HG03139 (cell line): ENCODE measurements at regions not wholly inside any gene's neighbourhood (a gene's known extent, or its start where the extent isn't known, plus 50 kb on each side); places are given as distances from the start of the nearest gene placed in this dataset.

Experiments used
- ATAC-seq: cut with Tn5 transposase; IDR thresholded peaks from one replicate; pipeline ENCODE4 v1.9.1; 2021; ENCODE audit not compliant: unreplicated experiment

DNA sequence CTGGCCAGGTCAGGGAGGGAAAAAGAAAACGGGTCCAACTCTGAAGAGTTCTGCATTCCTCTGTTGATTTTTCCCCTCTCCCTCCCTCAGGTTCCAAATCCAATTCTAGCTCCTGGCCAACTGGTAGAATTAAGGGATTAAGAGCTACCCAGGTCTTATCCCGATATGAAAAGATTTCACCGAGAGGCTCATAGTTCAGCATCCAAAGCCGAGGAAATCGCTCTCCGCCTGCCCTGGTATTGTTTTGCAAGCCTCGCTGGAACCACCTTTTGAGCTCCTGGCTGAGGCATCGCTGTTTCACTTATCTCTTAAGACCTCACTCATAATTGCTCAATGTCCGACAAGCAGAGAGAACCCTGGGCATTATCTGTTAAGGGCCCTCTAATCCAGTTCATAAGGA, 180.4 kb downstream of the URI1 start:
- ATAC-seq, result no peak

DNA sequence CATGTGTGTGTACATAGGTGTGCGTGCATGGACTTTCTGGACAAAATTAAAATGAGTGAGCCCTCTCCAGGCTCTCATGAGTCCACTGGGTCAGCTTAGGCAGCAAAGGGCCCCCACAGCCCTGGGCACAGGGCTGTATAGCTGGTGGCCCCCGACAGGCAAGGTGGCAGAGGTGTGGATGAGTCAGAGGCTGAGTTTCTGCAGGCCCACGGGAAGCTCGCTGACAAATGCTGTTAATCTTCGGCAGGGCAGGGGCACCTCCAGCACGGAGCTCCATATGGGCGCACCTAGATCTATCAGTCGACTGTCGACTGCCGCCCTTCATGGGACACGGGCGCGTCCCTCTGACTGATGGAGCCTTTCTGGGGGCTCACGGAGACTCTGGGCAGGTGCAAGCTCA, 181.1 kb downstream of the URI1 start:
- ATAC-seq, result no peak

DNA sequence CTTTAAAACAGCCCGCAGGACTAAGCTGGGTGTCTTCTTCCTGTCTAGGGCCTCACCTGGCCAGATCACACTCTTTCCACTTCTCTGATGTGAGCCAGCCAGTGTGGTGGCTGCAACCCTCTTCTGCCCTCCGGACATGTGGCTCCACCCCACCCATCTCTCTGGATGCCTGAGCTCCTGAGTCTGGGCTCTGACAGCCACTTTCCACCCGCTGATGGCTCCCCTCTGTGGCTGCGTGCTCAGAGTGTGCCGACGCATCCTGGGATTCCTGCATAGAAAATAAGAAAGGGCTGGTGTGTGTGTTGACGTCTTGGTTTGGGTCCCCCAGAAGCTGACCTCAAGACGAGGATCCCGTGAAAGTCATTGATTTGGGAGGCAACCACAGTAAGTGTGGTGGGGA, 181.6 kb downstream of the URI1 start:
- ATAC-seq, result no peak

DNA sequence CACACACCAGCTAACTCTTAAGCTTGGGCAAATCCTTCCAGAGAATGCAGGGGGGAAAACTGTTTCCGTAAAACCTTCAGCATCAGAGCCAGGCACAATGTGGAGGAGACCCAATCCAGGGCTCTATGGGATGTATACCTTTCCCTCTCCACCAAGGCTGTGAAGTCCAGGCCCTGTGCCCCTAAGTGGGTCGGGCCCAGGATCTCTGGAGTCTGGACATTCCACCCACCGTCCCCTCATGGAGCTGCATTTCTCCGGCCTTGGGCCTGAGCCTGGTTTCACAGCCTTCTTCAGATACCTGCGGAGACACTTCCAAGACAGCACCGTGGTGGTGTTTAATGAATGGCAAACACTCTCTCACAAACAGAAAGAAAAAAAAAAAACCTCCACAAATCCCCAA, 186.2 kb downstream of the URI1 start:
- no peak for ATAC-seq

DNA sequence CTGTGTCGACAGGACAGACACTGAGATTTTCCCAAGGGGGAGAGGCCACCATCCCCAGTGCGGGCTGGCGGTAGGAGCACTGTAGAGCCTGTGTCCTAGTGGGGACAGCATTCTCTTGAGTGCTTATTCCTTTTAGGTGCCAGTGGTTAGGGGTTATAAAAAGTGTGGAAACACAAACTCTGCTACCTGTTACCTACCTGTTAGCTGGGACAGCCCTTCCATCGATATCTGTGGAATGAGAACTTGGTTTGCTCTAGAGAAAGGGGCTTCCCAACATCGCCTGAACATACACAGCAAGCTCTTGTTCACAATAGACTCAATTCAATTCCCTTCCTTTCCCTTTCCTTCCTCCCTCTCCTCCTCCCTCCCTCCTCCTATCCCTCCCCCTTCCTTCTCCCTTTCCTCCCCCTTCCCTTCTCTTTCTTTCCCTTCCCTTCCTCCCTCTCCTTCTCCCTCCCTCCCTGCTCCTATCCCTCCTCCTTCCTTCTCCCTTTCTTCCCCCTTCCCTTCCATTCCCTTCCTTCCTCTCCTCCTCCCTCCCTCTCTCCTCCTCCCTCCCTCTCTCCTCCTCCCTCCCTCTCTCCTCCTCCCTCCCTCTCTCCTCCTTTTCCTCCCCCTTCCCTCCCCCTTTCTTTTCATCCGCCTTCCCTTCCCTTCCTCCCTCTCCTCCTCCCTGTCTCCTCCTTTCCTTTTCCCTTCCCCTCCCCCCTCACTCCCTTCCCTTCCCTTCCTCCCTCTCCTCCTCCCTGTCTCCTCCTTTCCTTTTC, 188.5 kb downstream of the URI1 start:
- no peak for ATAC-seq

DNA sequence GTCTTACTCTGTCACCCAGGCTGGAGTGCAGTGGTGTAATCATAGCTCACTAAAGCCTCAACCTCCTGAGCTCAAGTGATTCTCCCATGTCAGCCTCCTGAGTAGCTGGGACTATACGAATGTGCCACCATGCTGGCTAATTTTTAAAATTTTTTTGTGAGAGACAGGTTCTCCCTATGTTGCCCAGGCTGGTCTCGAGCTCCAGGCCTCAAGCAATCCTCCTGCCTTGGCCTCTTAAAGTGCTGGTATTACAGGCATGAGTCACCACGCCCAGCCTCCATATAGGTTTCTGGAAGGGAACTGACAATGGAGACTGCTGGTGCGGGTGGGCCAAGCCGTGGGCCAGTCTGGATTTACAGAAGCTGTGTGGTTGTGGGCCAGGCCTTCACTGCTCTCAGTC, 189.2 kb downstream of the URI1 start:
- no peak for ATAC-seq

DNA sequence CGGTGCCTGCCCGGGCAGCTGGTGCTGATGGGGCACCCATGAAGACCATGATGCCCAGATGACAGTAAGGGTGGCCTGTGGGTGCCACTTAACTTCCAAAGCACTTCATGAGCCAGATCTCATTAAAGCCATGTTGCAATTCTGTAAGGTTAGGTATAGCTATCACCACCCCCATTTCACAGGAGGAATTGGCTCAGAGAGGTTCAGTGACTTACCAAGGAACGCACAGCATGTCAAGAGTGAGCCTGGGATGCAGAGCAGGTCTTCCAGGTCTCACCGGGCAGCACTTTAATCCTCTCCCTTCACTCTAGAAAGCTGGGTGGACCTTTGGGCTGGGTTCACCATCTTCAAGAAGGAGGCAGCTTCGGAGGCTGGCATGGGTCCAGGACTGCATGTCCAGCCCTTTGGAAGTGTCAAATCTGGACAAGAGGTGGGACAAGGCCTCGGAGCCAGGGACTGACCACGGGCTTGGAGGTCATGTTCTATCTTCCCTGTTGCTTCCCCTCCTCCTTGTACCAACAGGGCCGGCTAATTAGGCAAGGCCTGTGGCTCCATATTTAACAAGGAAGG, 189.8 kb downstream of the URI1 start:
- no peak for ATAC-seq

DNA sequence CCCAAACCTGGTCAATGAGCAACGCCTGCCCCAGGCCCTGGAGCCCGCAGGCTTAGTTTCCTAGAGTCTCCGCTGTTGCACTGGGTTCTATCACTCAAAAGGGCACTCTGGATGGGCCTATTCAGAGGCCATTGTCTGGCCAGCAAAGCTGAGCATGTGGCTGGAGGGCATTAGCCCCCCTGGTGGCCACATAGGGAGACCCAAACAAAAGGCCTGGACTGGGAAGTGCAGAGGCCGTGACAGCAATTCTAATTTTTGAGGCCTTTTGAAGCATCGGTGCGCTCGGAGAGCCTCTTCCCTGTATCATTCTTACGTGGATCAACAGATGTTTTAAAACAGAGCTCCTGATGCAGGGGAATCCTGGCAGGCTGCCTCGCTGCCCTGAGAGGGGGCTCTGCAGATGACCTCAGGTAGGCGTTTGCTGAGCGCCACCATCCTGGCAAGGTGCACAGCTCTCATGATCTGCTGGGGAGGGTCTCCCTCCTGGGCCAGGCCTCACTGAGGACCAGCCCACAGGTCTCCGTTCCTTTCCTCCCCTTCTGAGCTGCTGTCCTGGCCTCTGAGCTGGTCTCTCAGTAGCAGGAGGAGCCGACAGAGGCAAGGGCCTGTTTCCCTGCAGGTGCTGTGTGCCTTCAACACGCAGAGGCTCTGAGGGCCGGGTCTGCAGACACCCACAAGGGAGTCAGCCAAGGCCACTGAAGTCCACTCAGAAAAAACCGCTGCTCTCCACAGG, 190.5 kb downstream of the URI1 start:
- ATAC-seq, result no peak

DNA sequence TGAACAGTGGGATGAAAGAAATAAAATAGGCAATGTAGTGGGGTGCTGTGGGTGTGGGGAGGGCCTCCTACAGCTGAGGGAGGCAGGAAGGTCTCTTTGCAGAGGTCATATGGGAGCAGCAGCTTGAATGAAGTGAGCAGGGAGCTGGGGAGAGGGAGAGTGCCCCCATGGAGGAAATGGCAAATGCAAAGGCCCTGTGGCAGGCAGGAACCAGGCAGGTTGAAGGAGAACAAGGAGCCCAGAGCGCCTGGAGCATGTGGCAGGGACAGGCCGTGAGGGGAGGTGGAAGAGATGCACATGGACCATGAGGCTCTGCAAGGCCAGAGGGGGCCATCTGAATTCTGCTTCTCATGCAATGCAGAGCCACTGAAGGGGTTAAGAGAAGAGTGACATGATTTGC, 191.8 kb downstream of the URI1 start:
- no peak for ATAC-seq

DNA sequence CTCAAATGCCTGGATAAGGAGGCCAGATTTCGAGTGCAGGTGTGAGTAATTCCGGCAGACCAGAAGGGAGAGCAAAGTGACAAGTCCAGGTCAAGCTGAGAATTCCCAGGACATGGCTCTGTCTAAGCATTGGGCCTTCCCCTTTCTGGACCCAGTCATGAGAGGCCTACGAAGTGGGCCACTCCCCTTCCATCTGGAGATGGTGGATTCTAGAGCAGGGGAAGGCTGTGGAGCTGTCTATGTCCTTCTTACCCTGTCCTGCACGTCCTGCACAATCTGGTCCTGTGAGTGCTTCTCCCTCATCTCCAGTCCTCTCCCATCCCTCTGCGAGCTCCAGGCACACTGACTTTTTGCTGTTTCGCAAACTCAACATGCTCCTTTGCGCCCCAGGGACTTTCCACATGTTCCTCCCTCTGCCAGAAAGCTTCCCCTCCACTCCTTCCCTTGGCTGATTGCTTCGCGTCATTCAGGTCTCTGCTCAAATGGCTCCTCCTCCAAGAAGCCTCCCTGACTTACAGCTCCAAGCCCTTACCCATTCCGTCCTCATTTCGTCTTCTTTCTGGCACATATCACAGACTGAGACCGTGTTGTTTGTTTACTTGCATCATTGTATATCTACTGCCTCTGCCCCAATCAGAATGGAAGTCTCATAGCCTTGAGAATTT, 193.2 kb downstream of the URI1 start:
- ATAC-seq, result no peak

DNA sequence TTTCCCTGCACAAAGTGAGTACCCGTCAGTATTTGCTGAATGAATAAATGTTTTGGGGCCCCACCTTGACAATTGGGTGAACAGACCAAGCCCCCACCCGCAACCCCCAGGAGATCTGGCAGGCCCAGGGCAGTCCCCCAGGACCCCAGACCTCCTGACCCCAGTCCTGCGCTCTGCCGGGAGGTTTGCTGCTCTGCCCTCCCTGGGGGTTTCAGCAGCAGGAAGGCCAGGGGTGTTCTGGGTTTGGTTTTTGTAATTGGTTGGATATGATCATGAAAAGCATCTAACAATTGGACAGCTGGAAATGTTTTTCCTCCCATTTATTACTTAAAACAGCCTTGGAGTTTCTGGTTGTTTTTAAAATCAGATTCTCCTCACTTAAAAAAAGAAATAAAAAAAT, 193.8 kb downstream of the URI1 start:
- no peak for ATAC-seq

DNA sequence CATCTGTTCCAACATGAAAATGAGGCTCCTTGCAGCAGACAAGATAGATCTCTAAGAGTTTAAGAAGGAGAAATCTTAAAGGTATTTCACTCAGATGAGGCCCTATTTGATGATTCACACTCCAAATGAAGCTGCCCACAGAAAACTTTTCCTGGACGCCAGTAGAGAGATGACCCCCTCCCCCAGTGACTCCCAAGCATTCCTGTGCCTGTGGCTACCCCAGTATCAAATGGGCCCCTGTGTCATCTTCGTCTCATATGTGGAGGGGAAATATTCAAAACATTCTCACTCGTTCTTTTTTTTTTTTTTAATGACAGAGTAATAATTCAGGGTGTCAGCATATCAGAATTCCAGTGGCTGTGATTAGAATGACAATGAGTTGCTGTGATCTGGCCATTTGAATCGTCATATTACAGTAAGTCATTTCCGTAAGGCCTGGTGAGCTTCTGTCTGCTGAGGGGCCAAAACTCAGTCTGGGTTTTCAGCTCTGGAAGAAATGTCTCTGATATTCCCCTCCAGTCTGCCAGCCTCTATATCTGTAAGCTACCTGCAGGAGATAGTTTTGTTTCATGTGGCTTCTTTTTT, 194.7 kb downstream of the URI1 start:
- ATAC-seq, result no peak

DNA sequence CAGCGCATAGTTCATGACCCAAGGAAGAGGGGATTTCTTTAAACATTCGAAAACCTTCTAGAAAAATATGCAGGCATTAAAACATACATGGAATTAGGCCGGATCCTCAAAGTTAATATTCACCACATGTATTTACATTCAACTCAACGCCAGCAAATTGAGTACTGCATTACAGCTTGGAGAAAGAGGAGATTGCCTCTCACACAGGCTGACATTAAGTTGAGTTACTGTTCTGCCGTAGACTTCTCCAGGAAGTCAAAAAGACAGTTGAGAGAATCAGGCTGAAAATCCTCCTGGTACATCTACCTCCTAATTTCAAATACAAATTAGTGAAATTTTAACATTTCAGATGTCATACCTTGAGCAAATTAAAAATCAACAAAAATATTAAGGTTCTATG, 195.7 kb downstream of the URI1 start:
- ATAC-seq, result no peak

DNA sequence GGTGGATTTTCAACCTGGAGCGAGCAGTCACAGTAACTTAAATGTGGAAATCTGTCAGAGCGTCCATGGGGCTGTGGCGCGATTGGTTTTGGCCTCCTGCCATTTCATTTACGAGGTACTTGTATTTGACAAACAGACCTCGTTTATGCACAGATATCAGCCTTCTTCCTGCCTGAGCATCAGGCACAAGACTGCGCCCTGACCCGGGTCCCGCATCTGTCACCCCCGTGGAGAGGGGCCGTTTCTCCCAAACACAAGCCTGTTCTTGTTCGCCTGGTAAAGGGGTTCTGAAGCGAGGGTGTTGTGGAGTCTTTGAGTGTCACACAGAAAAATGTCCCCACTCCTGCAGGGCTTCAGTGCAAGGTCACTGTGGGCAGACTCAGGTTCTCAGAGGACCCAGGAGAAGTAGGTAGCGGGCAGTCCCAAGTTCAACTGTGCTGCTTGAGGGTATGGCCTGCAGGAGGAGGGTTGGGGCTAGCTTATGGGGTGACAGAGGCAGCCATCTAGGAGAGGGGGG, 202.3 kb downstream of the URI1 start:
- no peak for ATAC-seq

DNA sequence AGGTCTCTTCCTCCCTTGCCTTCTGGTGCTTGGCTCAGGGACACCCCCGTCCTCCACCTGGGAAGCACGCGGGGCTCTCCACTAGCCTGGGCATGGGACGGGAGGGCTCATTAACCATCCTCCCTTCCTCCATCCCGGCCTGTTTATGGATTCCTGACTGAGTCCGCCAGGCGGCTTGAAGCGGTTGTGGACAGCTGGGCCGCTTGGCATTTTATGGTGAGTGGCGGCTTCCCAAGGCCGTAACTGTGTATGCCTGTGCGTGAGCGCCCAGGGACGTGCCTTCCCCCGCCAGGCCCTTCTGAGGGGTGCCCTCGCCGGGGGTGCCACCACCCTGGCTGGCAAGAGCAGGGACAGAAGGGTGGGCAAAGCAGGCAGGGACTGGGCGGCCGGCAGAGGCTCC, 202.8 kb downstream of the URI1 start:
- no peak for ATAC-seq

DNA sequence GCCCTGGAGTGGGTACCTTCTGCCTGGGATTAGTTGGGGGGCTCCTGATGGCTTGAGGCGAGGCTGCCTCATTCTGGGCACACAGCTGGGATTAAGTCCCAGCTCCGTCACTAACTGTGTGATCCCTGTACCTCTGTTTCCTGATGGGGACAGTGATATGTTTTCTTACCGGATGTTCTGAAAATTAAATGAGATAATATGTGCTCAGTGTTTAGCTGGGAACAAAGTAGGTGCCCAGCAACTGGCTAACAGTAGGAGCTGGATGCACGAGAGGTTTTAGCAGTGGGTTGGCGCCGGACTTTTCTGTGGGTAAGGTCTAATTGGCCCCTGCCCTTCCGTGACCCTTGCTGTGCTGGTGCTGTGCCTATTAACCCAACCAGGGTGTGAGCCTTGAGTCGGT, 203.4 kb downstream of the URI1 start:
- ATAC-seq, result no peak

DNA sequence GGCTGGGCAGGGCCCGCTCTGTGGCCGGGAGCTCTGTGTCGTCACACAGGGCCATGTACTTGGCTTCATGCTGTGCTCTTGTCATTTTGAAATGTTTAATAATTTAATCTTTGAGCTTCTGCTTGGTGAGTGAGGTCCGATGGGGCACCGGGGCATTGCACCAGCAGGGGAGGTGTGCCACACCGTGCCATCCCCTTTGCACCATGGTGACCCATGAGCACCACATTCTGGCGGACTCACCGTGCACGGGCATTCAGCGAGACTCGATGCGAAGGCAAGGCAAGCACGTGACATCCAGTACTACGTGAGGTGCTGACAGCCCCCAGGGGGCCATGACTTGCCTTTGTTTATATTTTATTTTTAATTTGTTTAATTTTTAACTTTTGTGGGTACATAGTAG, 204.3 kb downstream of the URI1 start:
- ATAC-seq, result no peak

DNA sequence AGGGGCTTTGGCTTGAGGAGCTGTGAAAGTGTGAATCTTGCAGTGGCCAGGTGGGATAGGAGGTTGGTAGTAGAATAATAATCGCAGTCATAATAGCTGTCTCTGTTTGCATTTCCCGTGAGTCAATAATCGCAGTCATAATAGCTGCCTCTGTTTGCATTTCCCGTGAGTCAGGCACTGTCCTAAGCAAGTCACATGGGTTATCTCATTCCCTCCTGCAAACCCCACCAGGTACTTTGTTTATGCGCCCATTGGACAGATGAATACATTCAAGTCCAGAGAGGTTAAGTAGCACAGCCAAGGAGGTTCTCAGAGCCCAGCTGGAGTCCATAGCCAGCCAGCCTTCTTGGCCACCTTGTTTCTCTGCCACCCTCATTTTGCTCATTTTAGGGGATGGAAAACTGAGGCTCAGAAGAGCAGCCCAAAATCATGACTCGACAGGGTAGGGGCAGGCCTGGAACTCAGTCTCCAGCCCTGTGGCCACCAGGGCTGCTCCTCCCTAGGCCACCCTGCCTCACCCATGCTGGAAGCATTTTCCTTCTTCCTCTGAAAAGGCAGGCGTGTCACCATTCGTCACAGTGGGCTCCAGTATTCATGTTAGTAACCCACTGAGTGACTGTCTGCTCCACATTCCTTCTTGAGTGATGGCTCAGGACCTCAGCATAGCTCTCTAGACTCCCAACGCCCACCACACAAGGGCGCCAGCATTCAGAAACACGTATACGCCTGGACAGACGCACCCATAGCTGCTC, 206.2 kb downstream of the URI1 start:
- no peak for ATAC-seq

DNA sequence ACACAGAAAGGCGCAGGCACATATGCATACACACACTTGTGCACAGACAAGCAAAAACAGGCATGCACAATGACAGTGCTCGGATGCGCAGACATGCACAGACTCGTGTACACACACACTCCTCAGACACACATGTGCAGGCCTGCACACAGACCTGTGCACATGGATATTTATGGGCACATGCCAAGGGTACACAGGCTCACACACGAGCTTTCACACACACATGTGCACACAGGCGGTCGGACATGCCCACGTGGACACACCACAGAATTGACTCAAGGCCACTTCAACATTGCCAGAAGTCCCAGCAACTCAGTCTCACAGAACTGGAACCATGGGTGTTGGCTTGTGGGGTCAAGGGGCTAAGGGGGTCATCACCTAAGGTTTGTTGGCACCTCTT, 206.8 kb downstream of the URI1 start:
- no peak for ATAC-seq

DNA sequence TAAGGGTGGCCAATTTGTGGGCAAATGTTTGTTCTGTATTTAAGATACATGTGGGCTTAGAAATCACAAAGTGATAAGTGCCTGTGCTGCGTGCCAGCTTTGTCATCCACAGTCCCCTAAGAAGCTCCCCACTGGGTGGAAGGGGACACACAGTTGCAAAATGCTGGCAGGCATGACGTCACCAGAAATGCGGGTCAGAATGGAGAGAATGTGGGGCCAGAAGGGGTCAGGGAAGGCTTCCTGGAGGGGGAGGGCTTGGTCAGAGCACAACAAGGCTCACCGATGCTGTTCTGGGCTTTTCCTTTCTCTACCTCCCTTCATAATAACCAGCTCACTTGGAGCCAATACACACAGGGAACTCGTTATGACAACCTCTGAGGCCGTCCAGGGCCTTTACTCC, 207.3 kb downstream of the URI1 start:
- ATAC-seq, result no peak

DNA sequence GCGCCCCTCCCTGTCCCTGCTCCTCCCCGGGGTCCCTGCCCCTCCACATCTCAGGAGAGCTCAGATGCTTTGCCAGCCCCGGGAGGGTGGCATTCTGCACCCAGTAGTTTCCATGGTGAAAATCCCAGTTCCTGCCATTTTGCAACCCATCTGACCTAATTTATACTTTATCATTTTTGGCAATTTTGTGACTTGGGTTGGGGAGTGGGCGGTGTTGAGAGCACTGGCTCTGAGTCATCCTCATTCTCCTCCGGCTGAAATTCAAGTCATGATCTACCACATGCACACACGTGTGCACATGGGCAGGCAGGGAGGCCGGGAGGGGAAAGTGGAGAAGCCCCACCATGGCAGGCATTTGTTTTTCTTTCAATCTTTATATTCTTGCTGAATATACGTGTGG, 208.6 kb downstream of the URI1 start:
- ATAC-seq, result no peak
